BJ (cell line): ENCODE measurements at regions not wholly inside any gene's neighbourhood (a gene's known extent, or its start where the extent isn't known, plus 50 kb on each side); places are given as distances from the start of the nearest gene placed in this dataset.

ENCODE experiments used
- CTCF ChIA-PET: fragments of 350-600 bp; formaldehyde crosslinking; extraction: SDS; loops from one replicate; lab custom pipeline; 2021; ENCODE audit warnings: antibody characterized with exemption, inconsistent platforms; lab: Yijun Ruan, JAX
- POLR2A ChIA-PET: fragments of 300-600 bp; sonication (Branson Sonifier 250); formaldehyde crosslinking; extraction: SDS; loops from one replicate; lab custom pipeline; 2021; ENCODE audit warnings: antibody characterized with exemption; lab: Charles Lee
- DNase-seq: peaks from one replicate; pipeline ENCODE4 v3.0.0-alpha.2; 2011; ENCODE audit warnings: low read depth
- H3K27me3 ChIP-seq: 2 replicates; pipeline ENCODE4 v1.6.0; 2011; ENCODE audit warnings: low read length; ENCODE audit not compliant: control insufficient read depth, insufficient read depth
- H3K36me3 ChIP-seq: 2 replicates; pipeline ENCODE4 v1.5.1; 2011; ENCODE audit warnings: low read length; ENCODE audit not compliant: control insufficient read depth, insufficient read depth
- H3K4me3 ChIP-seq: 2 replicates; pipeline ENCODE4 v1.5.1; 2011; ENCODE audit warnings: low read depth, mild to moderate bottlenecking, control low read depth, low read length
- CTCF ChIP-seq: IDR thresholded peaks from 2 replicates; pipeline ENCODE4 v1.5.1; 2011; ENCODE audit warnings: low read depth, mild to moderate bottlenecking, control low read depth, inconsistent platforms, low read length, moderate library complexity; ENCODE audit not compliant: insufficient read depth

GRCh38 chr1:4059270-4059669 is 159.2 kb upstream of the C1orf174 start:
- Histone ChIP-seq H3K4me3 (no peak overlapping the region), H3K36me3 (no peaks in the 10 kb centered on the region), H3K27me3 (no peaks in the 10 kb centered on the region)
- POLR2A ChIA-PET, result no interaction called here
- DNase-seq, result no peak
- CTCF ChIA-PET, result no interaction called here
- TF ChIP-seq CTCF, result no peak

DNA sequence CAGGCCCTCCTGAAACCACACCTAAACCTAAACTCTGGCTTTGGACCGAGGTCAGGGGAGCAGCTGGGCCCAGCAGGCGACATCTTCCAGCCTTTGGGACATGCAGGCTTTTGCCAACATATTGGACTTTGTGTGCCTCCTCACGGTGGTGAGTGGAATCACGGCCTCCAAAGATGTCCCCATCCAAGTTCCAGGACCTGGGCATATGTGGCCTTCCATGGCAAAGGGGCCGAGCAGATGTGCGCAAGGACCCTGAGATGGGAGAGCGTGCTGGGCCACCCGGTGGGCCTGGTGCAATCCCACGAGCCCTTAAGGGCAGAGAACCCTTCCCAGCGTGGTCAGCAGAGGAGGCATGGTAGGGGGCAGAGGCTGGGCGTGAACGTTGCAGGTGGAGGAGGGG is 160.8 kb upstream of the C1orf174 start:
- Histone ChIP-seq H3K4me3 (no peak overlapping the region), H3K27me3 (no peaks in the 10 kb centered on the region), H3K36me3 (no peaks in the 10 kb centered on the region)
- CTCF ChIA-PET, result no interaction called here
- POLR2A ChIA-PET, result no interaction called here
- no peak for DNase-seq
- TF ChIP-seq CTCF, result no peak

- no peaks in the 10 kb centered on the region for H3K36me3 ChIP-seq
- H3K27me3 ChIP-seq, result no peaks in the 10 kb centered on the region
- TF ChIP-seq CTCF, result no peak
- POLR2A ChIA-PET, result no interaction called here
- no peak for DNase-seq
- H3K4me3 ChIP-seq, result no peak overlapping the region
- CTCF ChIA-PET, result no interaction called here
Measured at GRCh38 chr1:4061521-4062031, 161.5 kb upstream of the C1orf174 start.

DNA sequence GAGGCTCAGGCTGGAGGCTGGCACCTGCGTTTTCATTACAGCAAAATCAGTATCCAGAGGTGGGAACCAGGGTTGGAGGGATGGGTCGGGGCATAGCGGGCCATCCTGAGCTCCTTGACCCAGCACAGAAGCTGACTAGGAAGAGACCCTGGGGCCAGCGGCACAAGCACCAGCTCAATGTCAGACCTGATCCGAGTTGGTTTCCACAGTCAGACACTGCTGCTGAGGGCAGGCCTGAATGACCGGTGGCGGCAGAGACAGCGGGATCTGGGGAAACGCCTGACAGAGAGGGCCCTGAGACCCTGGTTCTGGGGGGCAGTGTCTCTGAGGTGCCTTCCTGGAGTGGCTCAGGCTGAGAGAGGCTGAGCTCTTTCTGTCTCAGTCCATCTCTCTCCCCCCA is 162.0 kb upstream of the C1orf174 start:
- Histone ChIP-seq H3K36me3 (no peaks in the 10 kb centered on the region), H3K4me3 (no peak overlapping the region), H3K27me3 (no peaks in the 10 kb centered on the region)
- ChIA-PET CTCF (no interaction called here), POLR2A (no interaction called here)
- TF ChIP-seq CTCF, result no peak
- DNase-seq, result no peak

GRCh38 chr1:4062560-4062959 is 162.5 kb upstream of the C1orf174 start:
- ChIA-PET CTCF (no interaction called here), POLR2A (no interaction called here)
- TF ChIP-seq CTCF, result no peak
- DNase-seq, result no peak
- Histone ChIP-seq H3K27me3 (no peaks in the 10 kb centered on the region), H3K36me3 (no peaks in the 10 kb centered on the region), H3K4me3 (no peak overlapping the region)
